GM18870 (cell line): ENCODE measurements at regions not wholly inside any gene's neighbourhood (a gene's known extent, or its start where the extent isn't known, plus 50 kb on each side); places are given as distances from the start of the nearest gene placed in this dataset.
"Not testable (repeated sequence)": the region's sequence is repeated elsewhere in the genome, so short reads cannot be mapped to it uniquely, and the experiment has no call there.

ENCODE experiments used
- ATAC-seq: cut with Tn5 transposase; IDR thresholded peaks from one replicate; pipeline ENCODE4 v1.9.1; 2021; ENCODE audit warnings: moderate library complexity; ENCODE audit not compliant: unreplicated experiment

DNA sequence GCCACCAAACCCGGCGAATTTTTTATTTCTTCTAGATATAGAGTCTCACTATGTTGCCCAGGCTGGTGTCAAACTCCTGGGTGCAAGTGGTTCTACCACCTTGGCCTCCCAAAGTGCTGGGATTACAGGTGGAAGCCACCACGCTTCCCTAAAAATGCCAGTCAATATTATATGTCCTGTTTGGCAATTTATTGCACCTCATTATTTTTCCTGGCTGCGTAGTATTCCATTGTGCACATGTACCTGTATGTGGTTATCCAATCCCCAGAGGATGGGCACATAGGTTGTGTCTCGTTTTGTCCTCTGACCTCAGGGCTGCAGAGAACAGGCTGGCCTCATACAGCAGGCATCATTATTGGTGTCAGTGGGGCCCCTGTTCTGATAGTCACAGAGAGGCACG, 181.7 kb downstream of the C9orf50 start:
- no peak for ATAC-seq

DNA sequence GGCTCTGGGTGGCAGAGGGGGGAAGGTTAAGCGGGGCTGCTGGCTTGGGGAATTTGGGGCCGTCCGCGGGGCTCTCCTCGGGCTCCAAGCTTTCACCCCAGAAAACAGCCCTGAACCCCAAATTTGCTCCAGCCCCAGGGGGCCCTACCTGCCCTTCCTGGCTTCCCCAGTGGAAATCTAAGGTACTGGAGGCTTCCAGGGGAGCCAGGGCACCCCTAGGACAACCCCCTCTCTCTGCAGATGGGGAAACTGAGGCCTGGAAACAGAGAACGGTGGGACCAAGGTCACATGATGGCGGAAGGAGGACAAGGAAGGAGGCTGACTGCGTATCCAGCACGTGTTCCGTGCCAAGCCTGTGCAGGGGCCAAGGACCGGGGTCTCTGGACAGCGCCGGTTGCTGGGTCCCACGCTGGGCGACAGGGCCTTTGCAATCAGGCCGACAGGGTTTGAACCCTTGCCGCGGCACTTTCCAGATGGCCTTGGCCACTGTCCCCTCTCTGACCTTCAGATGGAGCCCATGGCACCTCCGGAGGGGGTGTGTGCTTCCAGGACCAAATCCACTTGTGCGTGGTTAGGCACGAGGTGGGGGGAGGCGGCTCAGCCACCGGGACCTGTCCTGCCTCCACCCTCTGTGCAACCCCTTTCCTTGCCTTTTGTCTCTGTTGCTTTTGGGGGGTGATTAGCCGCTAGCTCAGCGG, 183.1 kb downstream of the C9orf50 start:
- no peak for ATAC-seq

DNA sequence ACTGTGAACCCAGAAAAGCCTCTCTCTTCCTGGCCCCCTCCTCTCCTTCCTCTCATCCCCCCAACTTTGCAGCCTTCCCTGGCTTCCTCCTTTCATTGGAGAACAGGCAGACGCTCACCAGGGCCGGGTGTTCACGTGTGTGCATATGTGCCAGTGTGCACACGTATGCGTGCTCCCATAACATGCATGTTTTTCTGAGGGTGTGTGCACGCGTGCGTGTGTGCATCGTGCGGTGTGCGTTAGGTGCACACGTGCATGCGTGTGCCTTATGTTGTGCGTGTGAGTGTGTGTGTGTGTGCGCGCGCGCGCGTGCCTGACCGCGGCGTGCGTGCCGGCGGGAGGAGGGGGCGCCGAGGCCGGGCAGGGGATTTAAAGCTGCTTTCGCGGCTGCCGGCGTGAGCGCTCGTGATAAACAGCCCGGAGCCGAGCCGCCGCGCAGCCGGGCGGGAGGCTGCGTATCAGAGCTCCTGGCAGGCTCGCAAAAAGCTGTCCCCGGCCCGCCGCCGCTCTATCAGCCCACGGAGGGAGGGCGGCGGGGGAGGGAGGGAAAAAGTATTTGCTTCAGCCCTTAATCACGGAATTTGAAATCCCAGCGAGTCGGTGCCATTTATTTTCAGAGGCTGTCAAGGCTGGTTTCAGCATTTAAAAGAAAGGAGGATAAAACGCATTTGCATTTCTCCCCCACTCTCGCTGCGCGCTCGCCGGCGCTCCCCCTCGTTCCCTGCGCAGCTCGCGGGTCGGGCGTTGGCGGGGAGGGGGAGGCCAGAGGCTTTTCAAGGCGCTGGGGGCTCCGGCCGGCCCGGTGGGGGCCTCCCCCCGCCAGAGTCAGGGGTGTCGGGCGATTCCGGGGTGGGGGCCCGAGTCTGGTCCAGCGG, 183.9 kb downstream of the C9orf50 start:
- ATAC-seq: no peak

DNA sequence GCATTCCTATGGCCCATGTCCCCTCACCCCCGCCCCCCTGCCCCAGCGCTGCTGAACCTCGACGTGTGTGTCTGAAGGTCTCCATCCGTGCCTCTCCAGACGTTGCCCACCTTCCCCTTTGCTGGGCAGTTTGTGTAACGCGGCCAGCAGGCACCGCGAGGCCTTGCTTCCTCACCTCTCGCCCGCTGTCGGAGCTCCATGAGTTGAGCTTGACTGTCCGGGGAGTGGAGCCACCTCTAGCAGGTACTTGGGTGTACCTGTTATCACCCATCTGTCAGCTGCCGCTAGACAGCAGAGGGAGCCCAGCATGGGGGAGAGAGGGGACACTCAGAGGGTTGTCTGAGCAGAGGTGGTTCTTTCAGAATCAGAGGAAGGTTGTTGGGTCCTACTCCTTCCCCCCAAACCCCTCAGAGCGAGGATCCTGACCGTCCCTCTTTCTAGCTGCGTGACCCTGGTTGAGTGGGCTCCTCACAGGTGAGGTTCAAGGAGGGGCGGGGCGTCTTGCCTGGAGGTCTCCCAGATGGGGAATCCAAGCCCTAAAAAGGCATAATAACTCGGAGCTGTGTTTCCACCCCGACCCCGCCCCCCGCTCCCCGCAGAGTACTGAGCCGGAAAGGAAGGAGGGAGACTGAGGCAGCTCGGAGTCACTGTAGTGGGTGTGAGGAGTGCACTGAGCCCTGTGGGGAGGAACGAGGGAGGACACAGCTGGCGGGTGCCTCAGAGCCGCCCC, 184.7 kb downstream of the C9orf50 start:
- no peak for ATAC-seq

DNA sequence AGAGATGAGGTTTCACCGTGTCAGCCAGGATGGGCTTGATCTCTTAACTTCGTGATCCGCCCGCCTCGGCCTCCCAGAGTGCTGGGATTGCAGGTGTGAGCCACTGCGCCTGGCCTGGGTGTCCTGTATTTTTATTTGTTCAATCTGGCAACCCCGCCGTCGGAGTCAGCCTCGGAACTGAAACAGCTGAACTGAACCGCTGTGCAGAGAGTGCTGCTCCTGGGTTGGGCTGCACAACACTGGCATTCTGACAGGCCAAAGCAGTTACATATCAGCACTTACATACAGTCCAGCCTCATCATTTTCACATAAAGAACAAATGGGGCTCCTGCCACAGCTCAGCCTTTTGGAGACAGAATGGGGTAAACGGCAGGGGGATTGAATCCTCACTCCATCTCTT, 185.6 kb downstream of the C9orf50 start:
- no peak for ATAC-seq

DNA sequence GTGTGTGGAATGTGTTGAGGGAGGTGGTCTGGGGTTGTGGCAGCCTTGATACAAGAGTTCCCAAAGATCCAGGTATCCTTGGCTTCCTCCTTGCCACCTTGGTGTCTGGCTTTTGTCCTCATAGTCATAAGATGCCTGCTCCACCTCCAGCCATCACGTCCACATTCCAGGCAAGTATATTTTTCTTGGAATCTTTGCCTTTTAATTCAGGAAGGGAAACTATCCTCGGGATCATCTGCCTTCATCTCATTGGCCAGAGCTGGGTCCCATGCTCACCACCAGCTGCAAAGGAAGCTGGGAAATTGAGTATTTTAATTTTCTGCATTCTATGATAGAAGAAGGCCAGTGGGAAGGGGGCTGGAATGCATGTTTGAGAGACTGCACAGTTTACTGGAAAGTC, 186.7 kb downstream of the C9orf50 start:
- no peak for ATAC-seq

DNA sequence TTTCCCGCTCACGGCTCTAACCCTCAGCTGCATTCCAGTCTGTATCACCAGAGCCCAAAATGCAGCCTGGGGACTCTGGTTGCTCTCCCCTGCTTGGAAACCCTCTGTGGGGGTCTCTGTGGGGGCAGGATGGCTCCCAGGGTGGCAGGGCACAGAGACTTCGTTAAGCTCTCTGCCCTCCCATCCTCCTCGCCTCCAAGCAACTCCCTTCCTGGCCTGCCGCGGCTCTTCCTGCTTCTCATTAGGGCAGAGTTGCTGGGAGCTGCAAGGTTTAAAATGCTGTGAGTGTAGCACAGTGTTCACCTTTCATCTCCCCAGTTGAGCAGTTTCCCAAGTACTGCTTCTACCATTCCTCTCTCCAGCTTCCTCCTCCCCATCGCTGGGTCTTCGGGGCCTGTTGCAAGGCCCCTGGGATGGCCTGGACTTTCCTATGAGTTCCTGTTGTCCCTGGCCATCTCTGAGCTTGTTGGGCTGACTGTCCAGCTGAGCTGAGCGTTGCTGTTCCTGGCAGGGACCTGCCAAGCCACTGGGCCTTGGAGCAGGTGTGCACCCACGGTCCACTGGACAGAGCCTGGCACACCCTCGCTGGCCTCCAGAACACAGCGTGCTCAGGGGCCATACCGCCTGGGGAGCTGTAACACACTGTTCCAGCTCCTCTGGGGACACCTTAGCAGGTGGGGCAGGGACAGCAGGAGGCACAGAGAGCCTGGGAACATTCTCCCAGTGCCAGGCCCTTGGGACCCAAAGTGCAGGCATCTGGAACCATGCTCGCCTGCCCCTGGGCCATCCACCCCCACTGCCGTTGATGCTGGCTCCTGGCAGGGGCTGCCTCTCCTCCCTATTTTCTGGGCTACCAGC, 188.4 kb downstream of the C9orf50 start:
- no peak for ATAC-seq

DNA sequence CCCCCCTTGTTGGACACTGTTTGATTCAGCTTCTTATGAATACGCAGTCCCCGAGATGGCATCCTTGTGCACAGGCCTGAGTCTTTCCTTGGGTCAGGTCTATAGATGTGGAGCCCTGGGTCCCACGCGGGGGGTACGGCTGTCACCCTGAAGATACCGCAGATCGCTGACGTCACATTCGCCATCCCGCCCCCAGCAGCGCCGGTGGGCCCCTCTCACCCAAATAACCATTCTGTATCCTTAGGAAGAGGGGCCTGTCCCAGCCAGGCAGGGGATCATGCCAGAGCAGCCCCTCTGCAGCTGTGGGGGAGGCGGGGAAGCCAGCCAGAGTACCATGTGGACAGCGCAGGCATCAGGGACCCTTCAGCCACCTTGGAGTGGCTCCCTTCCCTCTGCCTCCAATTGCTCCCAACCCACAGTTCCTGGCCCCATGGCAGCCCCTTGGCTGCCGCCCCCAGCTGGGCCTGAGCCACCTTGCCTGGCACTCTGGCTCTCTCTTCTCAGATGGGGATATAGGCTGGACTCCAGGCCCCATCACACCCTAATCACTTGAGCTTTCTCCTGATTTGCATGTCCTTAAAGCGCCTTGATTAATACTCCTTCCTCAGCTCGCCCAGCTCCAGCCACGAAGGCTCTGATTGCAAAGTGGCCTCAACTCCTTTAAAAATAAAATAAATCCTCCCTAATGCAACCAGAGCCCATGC, 189.8 kb downstream of the C9orf50 start:
- ATAC-seq: no peak

DNA sequence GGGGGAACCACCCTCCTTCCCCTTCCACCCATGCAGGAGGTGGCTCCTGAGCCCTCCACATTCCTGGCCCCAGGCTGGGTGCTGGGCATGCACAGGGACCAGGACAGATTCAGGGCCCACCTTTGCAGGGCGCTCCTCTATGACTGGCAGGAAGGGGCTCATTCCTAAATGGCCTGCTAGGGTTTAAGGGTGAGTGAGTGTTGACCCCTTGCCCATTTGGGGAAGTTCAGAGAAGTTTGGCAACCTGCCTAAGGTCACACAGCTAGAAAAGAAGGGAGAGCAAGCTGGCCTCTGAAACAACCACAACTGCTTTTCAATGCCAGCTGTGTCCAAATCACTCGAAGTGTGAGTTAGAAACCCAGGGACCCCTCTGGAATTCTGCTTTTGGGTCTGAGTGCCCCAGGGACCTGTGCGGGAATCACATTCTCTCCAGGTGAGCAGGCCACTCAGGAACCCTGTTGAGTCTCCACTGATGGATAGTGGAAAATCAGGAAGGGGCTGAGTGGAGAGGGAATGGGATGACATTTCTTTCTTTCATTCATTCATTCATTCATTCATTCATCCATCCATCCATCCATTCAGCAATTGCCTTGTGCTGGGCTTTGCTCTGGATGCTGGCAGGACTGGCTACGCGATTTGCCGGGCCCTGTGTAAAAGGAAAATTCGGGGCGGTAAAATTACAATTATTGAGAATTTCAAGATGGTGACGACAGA, 191.9 kb downstream of the C9orf50 start:
- ATAC-seq: no peak

DNA sequence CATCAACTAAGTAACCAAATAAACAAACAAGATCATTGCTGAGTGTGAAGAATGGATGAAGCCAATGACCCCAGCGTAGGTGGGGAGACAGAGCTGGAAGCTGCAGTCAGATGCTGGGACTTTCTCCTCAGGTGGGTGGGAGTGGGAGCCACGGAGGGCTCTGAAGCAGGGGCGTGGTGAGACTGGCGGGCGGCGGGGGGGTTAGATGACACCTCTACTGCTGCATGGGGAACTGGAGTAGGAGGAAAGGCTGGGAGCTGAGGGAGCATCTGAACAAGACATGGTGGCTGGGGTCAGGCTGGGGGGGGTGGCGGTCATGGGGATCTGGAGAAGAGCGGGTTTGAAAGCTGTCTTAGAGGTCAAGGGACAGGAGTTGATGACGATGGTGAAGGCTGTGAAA, 193.8 kb downstream of the C9orf50 start:
- no peak for ATAC-seq

DNA sequence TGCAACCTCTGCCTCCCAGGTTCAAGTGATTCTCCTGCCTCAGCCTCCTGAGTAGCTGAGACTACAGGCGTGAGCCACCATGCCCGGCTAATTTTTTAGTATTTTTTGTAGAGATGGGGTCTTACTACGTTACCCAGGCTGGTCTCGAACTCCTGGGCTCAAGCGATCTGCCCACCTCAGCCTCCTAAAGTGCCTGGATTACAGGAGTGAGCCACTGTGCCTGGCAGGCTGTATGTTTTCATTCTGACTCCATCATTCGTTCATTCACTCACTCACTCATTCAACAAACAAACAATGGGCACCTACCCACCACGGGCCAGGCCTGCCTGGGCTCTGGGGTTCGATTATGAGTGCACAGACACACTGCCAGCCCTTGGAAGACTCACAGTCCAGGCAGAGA, 197.1 kb downstream of the C9orf50 start:
- ATAC-seq: not testable (repeated sequence)

DNA sequence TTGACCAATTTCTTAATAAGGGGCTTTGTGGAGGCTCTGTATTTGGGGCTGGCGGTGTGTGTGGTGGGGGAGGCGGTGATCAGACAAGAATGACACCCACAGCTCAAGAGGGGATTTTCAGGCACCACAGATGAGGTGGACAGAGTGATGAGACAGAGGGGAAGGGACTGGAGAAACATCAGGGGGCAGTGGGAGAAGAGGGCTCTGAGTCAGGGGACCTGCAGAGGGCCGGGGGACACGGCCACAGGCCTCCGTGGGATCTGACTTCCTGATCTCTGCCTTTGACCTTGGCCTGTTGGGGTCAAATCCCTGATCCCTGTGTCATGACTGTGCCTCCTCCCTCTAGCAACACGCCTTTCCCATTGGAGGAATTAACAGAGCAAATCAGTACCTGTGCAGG, 197.7 kb downstream of the C9orf50 start:
- no peak for ATAC-seq

DNA sequence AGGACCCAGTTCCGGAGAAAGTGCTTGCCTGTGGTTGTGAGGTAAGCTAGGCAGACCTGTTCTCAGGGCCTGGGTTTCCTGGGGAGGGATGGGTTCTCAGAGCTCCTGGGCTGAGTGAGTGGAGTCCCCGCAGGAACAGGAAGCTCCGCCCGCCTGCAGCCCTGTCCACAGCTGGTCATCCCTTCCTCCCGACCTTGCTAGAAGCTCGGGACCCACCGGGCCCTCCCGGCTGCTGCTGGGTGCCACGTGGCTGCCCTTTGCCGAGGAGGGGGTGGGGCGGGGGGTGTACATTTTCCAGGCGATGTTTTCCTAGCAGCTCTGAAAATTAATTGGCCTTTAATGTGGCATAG, 198.1 kb downstream of the C9orf50 start:
- ATAC-seq: no peak

DNA sequence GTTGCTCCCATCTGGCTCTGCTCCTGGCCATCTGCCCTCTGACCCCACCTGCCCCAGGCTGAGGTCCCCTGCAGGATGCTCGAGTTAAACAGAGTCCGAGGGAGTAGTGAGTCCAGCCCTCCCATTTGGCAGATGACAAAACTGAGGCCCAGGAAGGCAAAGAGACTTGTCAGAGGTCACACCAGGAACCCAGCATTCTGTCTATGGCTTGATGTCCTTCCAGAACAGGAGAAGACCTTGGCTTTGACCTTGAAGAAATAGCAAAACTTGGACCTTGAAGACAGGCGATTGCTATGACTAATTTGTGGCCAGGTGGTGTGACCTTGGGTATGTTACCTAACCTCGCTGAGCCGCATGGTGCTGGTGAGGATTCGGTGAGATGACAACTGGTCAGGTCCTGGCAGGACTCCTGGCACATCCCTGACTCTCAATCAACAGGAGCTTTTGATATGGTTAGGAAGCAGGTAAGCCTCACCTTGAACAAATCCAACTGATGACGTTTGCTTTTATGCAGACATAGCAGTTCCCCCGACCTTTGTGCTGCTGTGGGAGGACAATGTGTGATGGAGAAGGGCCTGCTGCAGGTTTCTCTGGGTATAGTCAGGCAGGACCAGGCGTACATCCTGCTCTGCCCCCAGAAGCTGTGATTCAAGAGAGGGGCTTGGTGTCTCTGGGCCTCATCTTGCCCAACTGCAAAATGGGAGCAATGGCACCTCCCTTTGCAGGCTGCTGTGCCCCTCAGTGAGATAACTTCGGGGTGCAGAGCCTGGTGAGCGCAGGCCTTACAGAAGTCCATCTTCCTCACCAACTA, 198.7 kb downstream of the C9orf50 start:
- no peak for ATAC-seq

DNA sequence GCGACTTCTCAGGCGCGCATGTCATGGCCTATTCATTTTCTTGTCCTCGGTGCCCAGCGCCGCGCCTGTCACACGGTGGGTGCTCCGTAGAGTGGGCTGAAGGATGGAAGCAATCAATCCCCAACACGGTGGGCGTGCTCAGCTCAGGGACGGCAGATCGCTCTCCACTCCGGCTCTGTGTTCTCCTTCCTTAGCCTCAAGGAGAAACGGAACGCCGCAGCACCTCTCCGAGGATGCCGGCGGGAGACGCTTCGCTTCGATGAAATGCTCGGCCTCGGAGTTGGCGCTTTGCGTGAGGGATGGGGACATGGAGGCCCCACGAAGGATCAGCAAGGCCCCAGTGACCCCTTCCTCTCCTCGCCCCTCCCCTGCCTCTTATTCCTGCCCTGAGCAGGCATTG, 199.5 kb downstream of the C9orf50 start:
- ATAC-seq: no peak

DNA sequence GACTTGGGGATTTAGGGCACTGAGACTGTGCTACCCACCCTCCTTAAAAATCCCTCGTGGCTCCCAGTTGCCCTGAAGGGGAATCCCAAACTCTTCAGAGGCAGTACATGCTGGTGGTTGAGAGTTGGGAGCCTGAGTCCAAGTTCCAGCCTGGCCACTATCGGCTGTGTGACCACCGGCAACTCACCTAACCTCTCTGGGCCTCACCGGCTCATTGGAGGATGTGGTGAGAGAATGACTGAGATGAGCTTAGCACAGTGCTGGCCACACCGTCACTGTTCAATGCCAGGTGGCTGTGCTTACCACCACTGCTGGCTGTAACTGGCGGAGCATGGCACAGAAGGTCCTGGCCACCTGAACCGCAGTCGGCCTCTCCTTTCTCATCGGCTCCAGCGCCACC, 200.2 kb downstream of the C9orf50 start:
- ATAC-seq: no peak

DNA sequence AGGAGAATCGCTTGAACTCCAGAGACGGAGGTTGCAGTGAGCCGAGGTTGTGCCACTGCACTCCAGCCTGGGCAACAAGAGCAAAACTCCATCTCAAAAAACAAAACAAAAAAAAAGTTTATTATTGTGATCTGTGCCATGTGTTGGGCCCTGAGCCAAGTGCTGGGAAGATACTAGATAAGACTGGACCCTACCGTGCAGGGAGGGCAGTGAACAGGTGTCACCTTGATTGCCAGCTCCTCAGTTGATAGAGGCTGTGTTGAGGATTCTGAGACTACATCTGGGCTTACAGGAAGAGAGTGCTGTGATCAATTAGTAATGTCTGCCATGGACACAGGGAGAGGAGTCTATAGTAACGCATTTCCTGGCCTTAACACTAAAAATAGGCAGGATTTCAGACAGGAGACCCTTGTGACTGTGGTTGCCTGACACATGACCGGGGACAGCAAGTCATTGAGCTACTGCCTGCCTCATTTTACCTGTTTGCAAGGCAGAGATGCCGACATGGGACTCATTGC, 201.5 kb downstream of the C9orf50 start:
- no peak for ATAC-seq

DNA sequence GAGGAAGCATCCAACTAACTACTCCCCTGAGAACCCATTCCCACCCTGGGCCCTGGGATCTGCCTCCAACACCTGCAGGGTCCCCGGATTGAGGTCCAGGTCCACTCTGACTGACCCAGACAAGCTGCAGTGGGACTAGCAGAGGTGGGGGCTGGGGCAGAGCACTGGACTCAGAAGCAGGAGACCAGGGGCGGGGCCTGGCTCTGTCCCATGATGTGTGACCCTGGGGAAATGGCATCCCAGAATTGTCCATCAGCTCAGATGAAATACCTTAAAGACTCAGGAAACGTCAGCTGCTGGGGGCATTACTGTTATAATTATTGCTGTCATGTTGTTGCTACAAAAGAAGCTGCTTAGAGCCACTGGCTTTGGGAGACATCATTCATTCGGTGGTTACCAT, 202.4 kb downstream of the C9orf50 start:
- no peak for ATAC-seq
